ENCODE measurements at regions not wholly inside any gene's neighbourhood (a gene's known extent, or its start where the extent isn't known, plus 50 kb on each side); places are given as distances from the start of the nearest gene placed in this dataset.

GRCh38 chr12:107258780-107259179 is 165.4 kb upstream of the CRY1 start:
- Histone ChIP-seq H3K4me3 (no peak overlapping the region), H3K27me3 (peaks cover 4% of the 10 kb centered on the region), H3K9me3 (no peaks in the 10 kb centered on the region), H3K4me1 (no peaks in the 10 kb centered on the region), H3K36me3 (no peaks in the 10 kb centered on the region), H3K27ac (no peak overlapping the region)
- no peak for DNase-seq (ENCODE audit: low spot score in 2 of 2)
- no peak for TF ChIP-seq POLR2A (IDR thresholded peaks at IDR 0.05)
- WGBS, result 85% methylated on average over 3 of the region's 3 CpGs

- H3K27ac ChIP-seq, result no peak overlapping the region
- H3K27me3 ChIP-seq, result no peaks in the 10 kb centered on the region
- H3K36me3 ChIP-seq, result no peaks in the 10 kb centered on the region
- DNase-seq (ENCODE audit: low spot score in 2 of 2), result no peak
- no peak for TF ChIP-seq POLR2A (IDR thresholded peaks at IDR 0.05)
- no peak for TF ChIP-seq POLR2AphosphoS5 (IDR thresholded peaks at IDR 0.05)
- TF ChIP-seq CTCF (IDR thresholded peaks at IDR 0.05), result no peak
- TF ChIP-seq EP300 (IDR thresholded peaks at IDR 0.05), result no peak
- H3K9me3 ChIP-seq, result no peaks in the 10 kb centered on the region
- no peak overlapping the region for H3K4me3 ChIP-seq
- no peaks in the 10 kb centered on the region for H3K4me1 ChIP-seq
Observed at GRCh38 chr12:107263980-107264379, 170.6 kb upstream of the CRY1 start.

- WGBS, result 88% methylated on average over 7 of the region's 7 CpGs
- TF ChIP-seq EP300 (IDR thresholded peaks at IDR 0.05) (no peak), CTCF (IDR thresholded peaks at IDR 0.05) (no peak), POLR2AphosphoS5 (IDR thresholded peaks at IDR 0.05) (no peak), POLR2A (IDR thresholded peaks at IDR 0.05) (no peak)
Observed at GRCh38 chr12:107264667-107265066, 171.3 kb upstream of the CRY1 start.

GRCh38 chr12:107267604-107268003 is 174.3 kb upstream of the CRY1 start:
- no peak overlapping the region for H3K4me3 ChIP-seq
- 75% methylated on average over 1 of the region's 1 CpG for WGBS

More at GRCh38 chr12:107264667-107265066, 171.3 kb upstream of the CRY1 start:
- DNase-seq (ENCODE audit: low spot score in 2 of 2), result no peak
- no peaks in the 10 kb centered on the region for H3K36me3 ChIP-seq
- H3K9me3 ChIP-seq, result no peaks in the 10 kb centered on the region
- H3K4me3 ChIP-seq, result no peak overlapping the region
- no peaks in the 10 kb centered on the region for H3K4me1 ChIP-seq
- H3K27ac ChIP-seq, result no peak overlapping the region
- no peaks in the 10 kb centered on the region for H3K27me3 ChIP-seq

GRCh38 chr12:107271523-107271922 is 178.2 kb upstream of the CRY1 start:
- Histone ChIP-seq H3K9me3 (no peaks in the 10 kb centered on the region), H3K27me3 (no peaks in the 10 kb centered on the region), H3K36me3 (no peaks in the 10 kb centered on the region), H3K27ac (no peak overlapping the region), H3K4me1 (no peaks in the 10 kb centered on the region), H3K4me3 (no peak overlapping the region)
- WGBS, result 94% methylated on average over 2 of the region's 2 CpGs
- DNase-seq (ENCODE audit: low spot score in 2 of 2), result no peak
- TF ChIP-seq POLR2AphosphoS5 (IDR thresholded peaks at IDR 0.05) (no peak), EP300 (IDR thresholded peaks at IDR 0.05) (no peak), CTCF (IDR thresholded peaks at IDR 0.05) (no peak), POLR2A (IDR thresholded peaks at IDR 0.05) (no peak)

More at GRCh38 chr12:107267604-107268003, 174.3 kb upstream of the CRY1 start:
- Histone ChIP-seq H3K27ac (no peak overlapping the region), H3K4me1 (no peaks in the 10 kb centered on the region), H3K36me3 (no peaks in the 10 kb centered on the region), H3K9me3 (no peaks in the 10 kb centered on the region), H3K27me3 (no peaks in the 10 kb centered on the region)
- no peak for TF ChIP-seq POLR2A (IDR thresholded peaks at IDR 0.05)
- TF ChIP-seq EP300 (IDR thresholded peaks at IDR 0.05), result no peak
- TF ChIP-seq POLR2AphosphoS5 (IDR thresholded peaks at IDR 0.05), result no peak
- TF ChIP-seq CTCF (IDR thresholded peaks at IDR 0.05), result no peak
- DNase-seq (ENCODE audit: low spot score in 2 of 2), result no peak

GRCh38 chr12:107275530-107275929 is 182.2 kb upstream of the CRY1 start:
- WGBS, result no CpG with 5 or more reads among the region's 1 CpG

More at GRCh38 chr12:107275530-107275929, 182.2 kb upstream of the CRY1 start:
- Histone ChIP-seq H3K4me3 (no peak overlapping the region), H3K36me3 (no peaks in the 10 kb centered on the region), H3K27ac (no peak overlapping the region), H3K9me3 (no peaks in the 10 kb centered on the region), H3K27me3 (no peaks in the 10 kb centered on the region), H3K4me1 (no peaks in the 10 kb centered on the region)
- TF ChIP-seq CTCF (IDR thresholded peaks at IDR 0.05), result no peak
- no peak for TF ChIP-seq POLR2AphosphoS5 (IDR thresholded peaks at IDR 0.05)
- TF ChIP-seq POLR2A (IDR thresholded peaks at IDR 0.05), result no peak
- TF ChIP-seq EP300 (IDR thresholded peaks at IDR 0.05), result no peak
- no peak for DNase-seq (ENCODE audit: low spot score in 2 of 2)
